Lung (tissue), 11 donors: ENCODE measurements at regions not wholly inside any gene's neighbourhood (a gene's known extent, or its start where the extent isn't known, plus 50 kb on each side); places are given as distances from the start of the nearest gene placed in this dataset.
A peak's percentile ranks its signal among the peaks of the same experiment; 100 is the strongest.

Source experiments
- ATAC-seq: fragments of 200-7000 bp; cut with Tn5 transposase; one replicate; pipeline ENCODE4 v1.9.1; 2020; ENCODE audit warnings: moderate number of reproducible peaks; ENCODE audit not compliant: insufficient read depth, low FRiP score
- DNase-seq, 3 donors: peaks; one replicate each; pipeline ENCODE4 v3.0.0-alpha.2; 2013 to 2017
- H3K27ac ChIP-seq, 2 donors: one replicate each; pipeline ENCODE4 v1.5.1; 2013; ENCODE audit warnings: mild to moderate bottlenecking in 2 of 2, moderate library complexity in 2 of 2, control low read depth in 1 of 2, inconsistent platforms in 1 of 2, low read depth in 1 of 2, low read length in 1 of 2
- H3K27me3 ChIP-seq, 3 donors: one replicate each; pipeline ENCODE4 v1.5.1; 2013; ENCODE audit warnings: low read length in 2 of 3; ENCODE audit not compliant: control insufficient read depth in 3 of 3, insufficient read depth in 3 of 3
- H3K36me3 ChIP-seq, 4 donors: one replicate each; pipeline ENCODE4 v1.5.1; 2013; ENCODE audit warnings: low read length in 4 of 4, mild to moderate bottlenecking in 1 of 4, moderate library complexity in 1 of 4; ENCODE audit not compliant: control insufficient read depth in 4 of 4, insufficient read depth in 4 of 4
- H3K4me1 ChIP-seq, 5 donors: one replicate each; pipeline ENCODE4 v1.5.1; 2013; ENCODE audit warnings: low read length in 5 of 5, mild to moderate bottlenecking in 2 of 5, moderate library complexity in 1 of 5; ENCODE audit not compliant: control insufficient read depth in 5 of 5, insufficient read depth in 5 of 5
- H3K4me3 ChIP-seq: one replicate; pipeline ENCODE4 v1.5.1; 2013; ENCODE audit warnings: mild to moderate bottlenecking, control low read depth, moderate library complexity
- H3K9ac ChIP-seq, 2 donors: one replicate each; pipeline ENCODE4 v1.5.1; 2013; ENCODE audit warnings: low read length in 2 of 2, control low read depth in 1 of 2; ENCODE audit not compliant: insufficient read depth in 1 of 2
- H3K9me3 ChIP-seq, 4 donors: one replicate each; pipeline ENCODE4 v1.5.1; 2013; ENCODE audit warnings: low read length in 3 of 4, mild to moderate bottlenecking in 1 of 4, moderate library complexity in 1 of 4; ENCODE audit not compliant: control insufficient read depth in 4 of 4, insufficient read depth in 3 of 4
- WGBS, 2 donors: extraction: QIAGEN DNeasy Blood & Tissue Kit; methylation state at CpG; one replicate each; pipeline ENCODE4 v1.1.7; 2013; 5-methylcytosine and 5-hydroxymethylcytosine counted together
- TF ChIP-seq, protein P1 (sequence below): IDR thresholded peaks from 2 replicates; pipeline ENCODE4 v1.5.1; 2012; ENCODE audit warnings: mild to moderate bottlenecking; ENCODE audit errors: control extremely low read depth, extremely low read depth
- donor health status: control.
- donor health status: control.
- donor health status: Bipolar disorder and iron deficiency.
- donor health status: healthy.
- donor health status: DM: yes; HTN: yes; CAD: no.

DNA sequence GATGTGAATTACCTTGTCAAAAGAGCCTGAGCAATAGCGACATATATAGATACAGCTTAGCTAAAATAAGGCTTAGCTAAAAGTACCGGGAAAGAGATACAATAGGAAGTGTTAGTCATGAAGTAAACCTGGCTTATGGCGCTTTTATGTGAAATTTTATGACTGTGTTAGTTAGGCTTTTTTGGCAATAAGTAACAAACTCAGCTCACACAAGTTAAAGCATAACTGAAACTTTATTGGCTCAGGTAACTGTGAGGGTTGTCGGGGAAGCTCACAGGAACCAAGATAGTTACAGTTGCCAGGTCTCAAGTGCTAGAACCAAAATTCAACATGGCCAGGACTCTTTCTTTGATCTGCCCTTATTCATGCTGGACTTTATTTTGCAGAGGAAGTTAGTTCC lies 925.0 kb upstream of the GYPC start:
- no peaks in the 10 kb centered on the region for H3K27me3 ChIP-seq
- WGBS, 2 donors = 77 to 88% methylated on average over 4 of the region's 4 CpGs
- DNase-seq = no peak
- H3K4me3 ChIP-seq = no peak overlapping the region
- no peak overlapping the region for H3K27ac ChIP-seq
- ATAC-seq = no peak
- H3K9ac ChIP-seq = no peak overlapping the region
- no peaks in the 10 kb centered on the region for H3K36me3 ChIP-seq
- peaks cover 0 to 4% (median 1%) of the 10 kb centered on the region in 4 donors for H3K9me3 ChIP-seq
- no peaks in the 10 kb centered on the region for H3K4me1 ChIP-seq
- TF ChIP-seq, protein P1, sequence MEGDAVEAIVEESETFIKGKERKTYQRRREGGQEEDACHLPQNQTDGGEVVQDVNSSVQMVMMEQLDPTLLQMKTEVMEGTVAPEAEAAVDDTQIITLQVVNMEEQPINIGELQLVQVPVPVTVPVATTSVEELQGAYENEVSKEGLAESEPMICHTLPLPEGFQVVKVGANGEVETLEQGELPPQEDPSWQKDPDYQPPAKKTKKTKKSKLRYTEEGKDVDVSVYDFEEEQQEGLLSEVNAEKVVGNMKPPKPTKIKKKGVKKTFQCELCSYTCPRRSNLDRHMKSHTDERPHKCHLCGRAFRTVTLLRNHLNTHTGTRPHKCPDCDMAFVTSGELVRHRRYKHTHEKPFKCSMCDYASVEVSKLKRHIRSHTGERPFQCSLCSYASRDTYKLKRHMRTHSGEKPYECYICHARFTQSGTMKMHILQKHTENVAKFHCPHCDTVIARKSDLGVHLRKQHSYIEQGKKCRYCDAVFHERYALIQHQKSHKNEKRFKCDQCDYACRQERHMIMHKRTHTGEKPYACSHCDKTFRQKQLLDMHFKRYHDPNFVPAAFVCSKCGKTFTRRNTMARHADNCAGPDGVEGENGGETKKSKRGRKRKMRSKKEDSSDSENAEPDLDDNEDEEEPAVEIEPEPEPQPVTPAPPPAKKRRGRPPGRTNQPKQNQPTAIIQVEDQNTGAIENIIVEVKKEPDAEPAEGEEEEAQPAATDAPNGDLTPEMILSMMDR = no peak

DNA sequence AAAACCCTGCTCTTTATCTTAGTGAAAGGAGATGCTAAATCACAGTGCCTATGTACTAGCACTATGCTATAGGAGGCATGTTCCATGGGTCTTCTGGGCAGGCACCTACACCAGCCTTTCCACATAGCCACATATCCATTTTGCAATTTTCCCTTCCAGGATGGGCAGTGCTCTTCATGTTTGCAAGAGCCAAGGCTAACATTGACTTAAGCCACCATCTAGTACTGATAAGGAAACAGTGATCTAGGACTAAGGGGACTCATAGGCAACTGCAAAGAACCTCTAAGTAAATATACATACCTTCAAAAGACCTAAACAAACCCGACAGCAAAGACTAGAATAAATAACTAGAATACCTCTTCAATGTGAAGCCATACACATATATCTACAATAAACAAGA lies 919.7 kb upstream of the GYPC start:
- Histone ChIP-seq H3K27me3 (no peaks in the 10 kb centered on the region), H3K9me3 (peaks cover 0 to 3% (median 0%) of the 10 kb centered on the region in 4 donors), H3K36me3 (no peaks in the 10 kb centered on the region), H3K9ac (no peak overlapping the region), H3K4me3 (no peak overlapping the region), H3K27ac (no peak overlapping the region), H3K4me1 (no peaks in the 10 kb centered on the region)
- TF ChIP-seq, protein P1 = no peak
- WGBS, 2 donors = 57 to 75% methylated on average over 1 of the region's 1 CpG
- DNase-seq (no peak), ATAC-seq (no peak)

DNA sequence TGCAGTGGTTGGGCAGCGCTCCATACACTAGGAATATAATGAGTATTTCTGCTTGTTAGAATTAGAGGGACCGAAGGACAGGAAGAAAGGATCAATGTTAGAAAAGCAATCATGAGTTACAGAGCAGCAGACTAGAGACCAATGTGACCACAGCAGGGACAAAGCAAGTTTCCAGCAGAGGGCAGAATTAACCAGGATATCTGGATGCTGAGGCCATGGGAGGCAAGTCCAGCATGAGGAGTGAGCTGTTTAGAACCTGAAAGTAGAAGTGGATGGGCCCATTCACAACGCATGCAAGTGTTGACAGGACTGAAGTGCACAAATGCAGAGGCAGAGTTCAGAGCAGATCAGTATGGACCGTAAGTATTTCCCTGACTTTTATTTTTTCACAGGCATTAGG lies 910.4 kb upstream of the GYPC start:
- ATAC-seq (no peak), DNase-seq (peak; percentile 61 to 87 (median 85))
- 45 to 58% methylated on average over 4 of the region's 4 CpGs for WGBS, 2 donors
- no peaks in the 10 kb centered on the region for H3K27me3 ChIP-seq
- H3K36me3 ChIP-seq = no peaks in the 10 kb centered on the region
- no peak overlapping the region for H3K4me3 ChIP-seq
- no peak overlapping the region for H3K27ac ChIP-seq
- TF ChIP-seq, protein P1 = peak; percentile 54
- H3K4me1 ChIP-seq = peaks cover 0 to 2% (median 0%) of the 10 kb centered on the region in 5 donors
- H3K9me3 ChIP-seq = no peaks in the 10 kb centered on the region
- no peak overlapping the region for H3K9ac ChIP-seq
